ENCODE measurements at regions not wholly inside any gene's neighbourhood (a gene's known extent, or its start where the extent isn't known, plus 50 kb on each side); places are given as distances from the start of the nearest gene placed in this dataset.

- Mint-ChIP-seq H3K27ac (peak overlapping the region in 1 of 9 donors; percentile 51), H3K27me3 (no peaks in the 10 kb centered on the region), H3K4me3 (no peak overlapping the region), H3K9me3 (peaks cover 0 to 4% (median 0%) of the 10 kb centered on the region in 11 donors), H3K36me3 (peaks cover 0 to 28% (median 0%) of the 10 kb centered on the region in 5 donors), H3K4me1 (peaks cover 13 to 68% (median 24%) of the 10 kb centered on the region in 7 donors)
- Histone ChIP-seq H3K4me3 (ENCODE audit: low read length) (no peak overlapping the region), H3K4me1 (ENCODE audit: control insufficient read depth in 2 of 2, insufficient read depth in 2 of 2, low read length in 2 of 2) (no peaks in the 10 kb centered on the region), H3K27me3 (ENCODE audit: control insufficient read depth in 2 of 2, insufficient read depth in 2 of 2, low read length in 2 of 2) (no peaks in the 10 kb centered on the region), H3K27ac (ENCODE audit: low read depth, low read length) (no peak overlapping the region), H3K36me3 (ENCODE audit: control insufficient read depth in 2 of 3, insufficient read depth in 3 of 3, low read length in 3 of 3) (no peaks in the 10 kb centered on the region), H3K9me3 (ENCODE audit: control insufficient read depth in 2 of 3, low read length in 3 of 3) (no peaks in the 10 kb centered on the region)
- intact Hi-C loops (cut with micrococcal nuclease), result loop anchor here in 1 of 2 donors (2.0 kb wide), 1 partner anchor 65 kb away; no protein-coding TSS in a partner anchor
- DNase-seq, result no peak
- ATAC-seq, result no peak
- CTCF ChIA-PET, result interaction anchor here (0.6 kb wide), 1 partner anchor 141 kb away, joined by 3 read pairs; no protein-coding TSS in a partner anchor
- POLR2A ChIA-PET, result no interaction called here
These were observed 124.1 kb downstream of the C9orf152 start for GRCh38 chr9:110083866-110084265.

DNA sequence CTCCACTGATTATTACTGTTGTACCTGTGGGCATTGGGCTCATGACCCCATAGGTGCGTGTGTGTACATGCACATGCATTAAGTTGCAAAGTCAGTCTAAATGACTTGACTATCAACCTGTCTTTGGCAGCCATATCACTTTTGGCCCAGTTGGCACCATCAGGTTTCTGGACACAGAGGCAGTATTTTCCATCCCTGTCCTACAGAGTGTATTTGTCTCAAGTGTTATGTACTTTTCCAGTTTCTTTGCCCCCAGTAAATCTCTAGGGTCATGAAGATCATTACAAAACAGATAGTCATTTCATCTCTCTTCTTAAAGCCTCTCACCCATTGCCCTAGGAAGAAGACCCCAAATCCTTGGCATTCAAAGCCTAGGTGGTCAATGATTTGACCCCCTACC, 121.4 kb downstream of the C9orf152 start:
- intact Hi-C loops (cut with micrococcal nuclease), result no loop called here
- H3K27me3 ChIP-seq (ENCODE audit: control insufficient read depth in 2 of 2, insufficient read depth in 2 of 2, low read length in 2 of 2), result no peaks in the 10 kb centered on the region
- DNase-seq (no peak), ATAC-seq (no peak)
- CTCF ChIA-PET, result no interaction called here
- H3K27ac ChIP-seq (ENCODE audit: low read depth, low read length), result no peak overlapping the region
- H3K36me3 Mint-ChIP-seq, result peaks cover 0 to 27% (median 0%) of the 10 kb centered on the region in 5 donors
- H3K4me3 ChIP-seq (ENCODE audit: low read length), result no peak overlapping the region
- peaks cover 0 to 4% (median 0%) of the 10 kb centered on the region in 11 donors for H3K9me3 Mint-ChIP-seq
- H3K4me1 ChIP-seq (ENCODE audit: control insufficient read depth in 2 of 2, insufficient read depth in 2 of 2, low read length in 2 of 2), result no peaks in the 10 kb centered on the region
- no peaks in the 10 kb centered on the region for H3K9me3 ChIP-seq (ENCODE audit: control insufficient read depth in 2 of 3, low read length in 3 of 3)
- H3K27ac Mint-ChIP-seq, result no peak overlapping the region
- H3K4me3 Mint-ChIP-seq, result no peak overlapping the region
- peaks cover 3 to 63% (median 15%) of the 10 kb centered on the region in 7 donors for H3K4me1 Mint-ChIP-seq
- POLR2A ChIA-PET, result no interaction called here
- no peaks in the 10 kb centered on the region for H3K36me3 ChIP-seq (ENCODE audit: control insufficient read depth in 2 of 3, insufficient read depth in 3 of 3, low read length in 3 of 3)
- H3K27me3 Mint-ChIP-seq, result no peaks in the 10 kb centered on the region

DNA sequence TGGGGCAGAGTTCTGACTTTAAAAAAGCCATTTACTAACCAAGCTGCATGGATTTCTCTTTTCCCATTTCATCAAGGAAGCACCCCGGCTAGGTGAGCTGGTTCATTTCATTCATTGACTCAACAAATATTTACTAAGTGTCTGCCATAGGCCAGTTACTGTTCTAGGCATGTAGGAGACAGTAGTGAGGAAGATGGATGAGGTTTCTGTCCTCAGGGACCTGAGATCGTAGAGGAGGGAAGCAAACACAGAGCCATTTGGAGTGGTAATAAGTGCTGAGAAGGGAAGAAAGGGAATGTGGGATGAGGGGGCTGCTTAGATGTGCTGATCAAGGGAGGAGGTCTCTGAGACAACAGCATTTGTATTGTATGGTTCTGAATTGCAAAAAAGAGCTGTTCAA, 120.4 kb downstream of the C9orf152 start:
- POLR2A ChIA-PET, result no interaction called here
- Histone ChIP-seq H3K9me3 (ENCODE audit: control insufficient read depth in 2 of 3, low read length in 3 of 3) (no peaks in the 10 kb centered on the region), H3K4me3 (ENCODE audit: low read length) (no peak overlapping the region), H3K27ac (ENCODE audit: low read depth, low read length) (no peak overlapping the region), H3K27me3 (ENCODE audit: control insufficient read depth in 2 of 2, insufficient read depth in 2 of 2, low read length in 2 of 2) (no peaks in the 10 kb centered on the region), H3K36me3 (ENCODE audit: control insufficient read depth in 2 of 3, insufficient read depth in 3 of 3, low read length in 3 of 3) (no peaks in the 10 kb centered on the region), H3K4me1 (ENCODE audit: control insufficient read depth in 2 of 2, insufficient read depth in 2 of 2, low read length in 2 of 2) (no peaks in the 10 kb centered on the region)
- intact Hi-C loops (cut with micrococcal nuclease), result no loop called here
- DNase-seq (no peak), ATAC-seq (no peak)
- H3K27me3 Mint-ChIP-seq, result no peaks in the 10 kb centered on the region
- CTCF ChIA-PET, result no interaction called here
- H3K36me3 Mint-ChIP-seq, result peaks cover 0 to 26% (median 0%) of the 10 kb centered on the region in 5 donors
- H3K4me3 Mint-ChIP-seq, result peak overlapping the region in 1 of 10 donors; percentile 13
- H3K4me1 Mint-ChIP-seq, result peaks cover 0 to 52% (median 10%) of the 10 kb centered on the region in 7 donors
- peaks cover 0 to 4% (median 0%) of the 10 kb centered on the region in 11 donors for H3K9me3 Mint-ChIP-seq
- H3K27ac Mint-ChIP-seq, result peak overlapping the region in 3 of 9 donors; percentile 11 to 31 (median 27)

DNA sequence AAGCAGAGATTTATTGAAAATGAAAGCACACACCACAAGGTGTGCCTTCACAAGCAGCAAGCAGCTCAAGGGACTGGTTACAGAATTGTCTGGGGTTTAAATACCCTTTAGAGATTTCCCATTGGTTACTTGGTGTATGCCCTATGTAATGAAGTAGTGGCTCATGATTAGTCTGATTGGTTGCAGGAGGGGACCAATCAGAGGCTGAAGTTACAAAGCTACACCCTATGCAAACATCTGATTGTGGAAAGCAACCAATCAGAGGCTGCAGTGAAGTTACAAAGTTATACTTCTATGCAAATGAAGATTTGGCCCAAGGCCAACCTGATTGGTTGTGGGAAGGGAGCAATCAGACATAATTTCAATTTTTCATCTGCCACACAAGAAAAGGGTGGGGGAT, 119.9 kb downstream of the C9orf152 start:
- Mint-ChIP-seq H3K9me3 (peaks cover 0 to 4% (median 0%) of the 10 kb centered on the region in 11 donors), H3K4me3 (peak overlapping the region in 1 of 10 donors; percentile 13), H3K36me3 (peaks cover 0 to 24% (median 0%) of the 10 kb centered on the region in 5 donors), H3K27me3 (no peaks in the 10 kb centered on the region), H3K27ac (peak overlapping the region in 1 of 9 donors; percentile 27), H3K4me1 (peaks cover 0 to 50% (median 10%) of the 10 kb centered on the region in 7 donors)
- CTCF ChIA-PET, result no interaction called here
- H3K4me1 ChIP-seq (ENCODE audit: control insufficient read depth in 2 of 2, insufficient read depth in 2 of 2, low read length in 2 of 2), result no peaks in the 10 kb centered on the region
- no peak overlapping the region for H3K4me3 ChIP-seq (ENCODE audit: low read length)
- H3K27me3 ChIP-seq (ENCODE audit: control insufficient read depth in 2 of 2, insufficient read depth in 2 of 2, low read length in 2 of 2), result no peaks in the 10 kb centered on the region
- DNase-seq (no peak), ATAC-seq (no peak)
- no peaks in the 10 kb centered on the region for H3K9me3 ChIP-seq (ENCODE audit: control insufficient read depth in 2 of 3, low read length in 3 of 3)
- intact Hi-C loops (cut with micrococcal nuclease), result no loop called here
- no peaks in the 10 kb centered on the region for H3K36me3 ChIP-seq (ENCODE audit: control insufficient read depth in 2 of 3, insufficient read depth in 3 of 3, low read length in 3 of 3)
- POLR2A ChIA-PET, result interaction anchor here (0.6 kb wide), 1 partner anchor 179 kb away, joined by 3 read pairs; no protein-coding TSS in a partner anchor
- no peak overlapping the region for H3K27ac ChIP-seq (ENCODE audit: low read depth, low read length)

DNA sequence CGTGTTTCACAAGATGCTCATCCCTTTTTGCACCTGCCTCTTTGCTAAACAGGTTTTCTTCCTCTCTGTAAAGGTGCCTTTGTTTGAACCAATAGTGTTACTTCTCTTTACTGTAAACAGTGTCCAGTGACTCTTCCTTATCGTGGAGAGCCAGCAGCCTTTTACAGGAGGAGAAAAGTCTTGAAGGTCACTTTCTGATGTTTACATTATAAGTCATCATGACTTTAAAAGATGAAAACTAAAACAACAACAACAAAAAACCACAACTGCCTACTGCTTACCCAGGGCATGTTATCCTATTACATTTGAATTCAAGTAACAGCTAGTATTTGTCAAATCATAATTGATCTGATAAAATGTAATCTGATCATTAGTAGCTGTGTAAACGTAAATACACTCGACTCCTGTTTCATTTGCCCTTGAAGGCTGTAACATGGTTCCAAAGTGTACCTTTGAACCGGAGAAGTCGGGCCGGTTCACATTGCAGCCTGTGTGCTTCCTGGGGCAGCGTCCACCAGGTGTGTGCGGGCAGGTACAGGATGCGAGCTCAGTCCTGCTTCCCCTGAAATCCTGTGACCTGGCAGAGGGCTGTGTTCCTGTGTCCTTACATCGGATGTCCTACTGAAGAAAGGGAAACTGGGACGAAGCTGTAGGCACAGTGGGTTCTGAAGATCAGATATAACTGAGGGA, 118.1 kb downstream of the C9orf152 start:
- H3K27ac ChIP-seq (ENCODE audit: low read depth, low read length), result no peak overlapping the region

GRCh38 chr9:110092792-110093191, 115.2 kb downstream of the C9orf152 start:
- ChIA-PET POLR2A (interaction anchor here (0.6 kb wide), 1 partner anchor 20 kb away, joined by 3 read pairs; no protein-coding TSS in a partner anchor), CTCF (no interaction called here)
- H3K4me1 Mint-ChIP-seq, result peaks cover 0 to 33% (median 7%) of the 10 kb centered on the region in 7 donors

More for the DNA sequence above, 118.1 kb downstream of the C9orf152 start:
- no peaks in the 10 kb centered on the region for H3K27me3 Mint-ChIP-seq
- ChIA-PET CTCF (no interaction called here), POLR2A (no interaction called here)
- H3K9me3 ChIP-seq (ENCODE audit: control insufficient read depth in 2 of 3, low read length in 3 of 3), result no peaks in the 10 kb centered on the region
- intact Hi-C loops (cut with micrococcal nuclease), result no loop called here
- H3K27me3 ChIP-seq (ENCODE audit: control insufficient read depth in 2 of 2, insufficient read depth in 2 of 2, low read length in 2 of 2), result no peaks in the 10 kb centered on the region
- no peak overlapping the region for H3K4me3 ChIP-seq (ENCODE audit: low read length)
- DNase-seq, result no peak
- H3K27ac Mint-ChIP-seq, result peak overlapping the region in 1 of 9 donors; percentile 12
- H3K9me3 Mint-ChIP-seq, result peaks cover 0 to 4% (median 0%) of the 10 kb centered on the region in 11 donors
- no peaks in the 10 kb centered on the region for H3K36me3 ChIP-seq (ENCODE audit: control insufficient read depth in 2 of 3, insufficient read depth in 3 of 3, low read length in 3 of 3)
- H3K4me1 ChIP-seq (ENCODE audit: control insufficient read depth in 2 of 2, insufficient read depth in 2 of 2, low read length in 2 of 2), result no peaks in the 10 kb centered on the region
- ATAC-seq, result no peak
- H3K36me3 Mint-ChIP-seq, result peaks cover 0 to 19% (median 0%) of the 10 kb centered on the region in 5 donors
- no peak overlapping the region for H3K4me3 Mint-ChIP-seq
- H3K4me1 Mint-ChIP-seq, result peaks cover 0 to 49% (median 10%) of the 10 kb centered on the region in 7 donors

More at GRCh38 chr9:110092792-110093191, 115.2 kb downstream of the C9orf152 start:
- ATAC-seq, result no peak
- H3K4me1 ChIP-seq (ENCODE audit: control insufficient read depth in 2 of 2, insufficient read depth in 2 of 2, low read length in 2 of 2), result no peaks in the 10 kb centered on the region
- H3K9me3 ChIP-seq (ENCODE audit: control insufficient read depth in 2 of 3, low read length in 3 of 3), result no peaks in the 10 kb centered on the region
- H3K27me3 ChIP-seq (ENCODE audit: control insufficient read depth in 2 of 2, insufficient read depth in 2 of 2, low read length in 2 of 2), result no peaks in the 10 kb centered on the region
- H3K4me3 Mint-ChIP-seq, result no peak overlapping the region
- no peak for DNase-seq
- H3K27me3 Mint-ChIP-seq, result no peaks in the 10 kb centered on the region
- peaks cover 0 to 9% (median 0%) of the 10 kb centered on the region in 5 donors for H3K36me3 Mint-ChIP-seq
- no peak overlapping the region for H3K4me3 ChIP-seq (ENCODE audit: low read length)
- no peaks in the 10 kb centered on the region for H3K36me3 ChIP-seq (ENCODE audit: control insufficient read depth in 2 of 3, insufficient read depth in 3 of 3, low read length in 3 of 3)
- peaks cover 0 to 1% (median 0%) of the 10 kb centered on the region in 11 donors for H3K9me3 Mint-ChIP-seq
- no peak overlapping the region for H3K27ac Mint-ChIP-seq
- no peak overlapping the region for H3K27ac ChIP-seq (ENCODE audit: low read depth, low read length)
- intact Hi-C loops (cut with micrococcal nuclease), result no loop called here

Data from naive thymus-derived CD4-positive, alpha-beta T cell (primary cell).